Activated gamma-delta T cell treated with Interleukin-2 at 50 U/mL for 16 hours (primary cell): ENCODE measurements at regions not wholly inside any gene's neighbourhood (a gene's known extent, or its start where the extent isn't known, plus 50 kb on each side); places are given as distances from the start of the nearest gene placed in this dataset.

Source experiments
- DNase-seq: peaks from one replicate; pipeline ENCODE4 v3.0.0-alpha.2; 2020

DNA sequence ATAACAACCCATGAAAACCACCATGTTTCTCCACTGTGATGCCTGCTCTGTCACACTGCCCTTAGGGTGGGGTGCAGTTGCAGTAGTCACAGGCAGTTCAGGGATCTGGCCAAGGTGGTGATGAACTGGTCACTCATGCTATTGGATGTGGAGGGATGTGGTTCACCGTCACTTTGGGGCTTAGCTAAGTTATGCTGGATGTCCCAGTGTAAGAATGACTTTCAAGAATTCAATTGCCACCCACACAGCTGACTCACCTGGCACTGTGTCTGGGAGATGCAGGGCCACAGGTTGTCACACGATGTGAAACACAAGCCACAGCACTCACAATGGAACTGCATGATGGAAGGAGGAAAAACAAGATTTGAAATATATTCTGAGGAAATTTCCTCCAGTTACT is 146.1 kb upstream of the CTNNB1 start:
- no peak for DNase-seq

GRCh38 chr3:41060106-41060505 is 139.2 kb upstream of the CTNNB1 start:
- no peak for DNase-seq

DNA sequence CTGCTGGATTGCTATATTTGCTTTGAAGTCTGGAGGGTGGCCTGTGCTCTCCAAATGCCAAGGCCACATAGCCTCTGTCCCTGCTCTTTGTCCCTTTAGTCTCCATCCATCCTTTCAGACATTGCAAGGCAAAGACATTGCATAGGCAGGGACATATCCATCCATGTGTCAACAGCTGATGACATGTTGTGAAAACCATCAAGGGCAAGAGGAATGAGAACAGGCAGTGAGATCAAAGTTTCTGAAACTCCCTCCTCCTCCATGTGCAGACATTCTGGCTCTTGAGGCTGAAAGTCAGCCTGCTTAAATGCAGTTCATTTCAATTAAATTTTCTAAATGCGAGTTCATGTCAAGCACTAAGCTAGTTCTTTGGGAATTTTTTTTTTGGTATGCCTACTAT is 135.2 kb upstream of the CTNNB1 start:
- no peak for DNase-seq

GRCh38 chr3:41064526-41064925 is 134.8 kb upstream of the CTNNB1 start:
- DNase-seq: no peak

- no peak for DNase-seq
Observed at GRCh38 chr3:41065340-41065739, 134.0 kb upstream of the CTNNB1 start.

GRCh38 chr3:41073190-41073589 is 126.1 kb upstream of the CTNNB1 start:
- no peak for DNase-seq

GRCh38 chr3:41075975-41076374 is 123.3 kb upstream of the CTNNB1 start:
- DNase-seq: no peak

DNA sequence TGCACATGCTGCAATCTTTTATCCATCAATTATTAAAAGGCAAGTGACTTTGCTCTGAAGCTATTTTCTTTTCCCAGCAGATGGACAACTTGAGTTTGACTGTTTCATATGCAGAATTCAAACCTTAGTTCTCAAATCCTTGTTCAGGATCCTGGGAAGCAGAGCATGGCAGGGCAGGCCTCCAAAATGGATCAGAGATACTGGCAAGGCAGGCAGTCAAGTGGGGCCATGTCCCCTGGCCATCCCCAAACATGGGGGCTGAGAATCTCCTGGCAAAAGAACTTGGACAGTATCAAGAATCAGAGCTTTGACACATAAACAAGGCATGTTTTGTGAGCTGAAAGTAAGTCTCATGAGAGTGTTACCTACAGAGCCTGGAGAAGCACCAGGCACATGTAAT is 122.9 kb upstream of the CTNNB1 start:
- DNase-seq: no peak

- no peak for DNase-seq
Observed at GRCh38 chr3:41080141-41080540, 119.2 kb upstream of the CTNNB1 start.

DNA sequence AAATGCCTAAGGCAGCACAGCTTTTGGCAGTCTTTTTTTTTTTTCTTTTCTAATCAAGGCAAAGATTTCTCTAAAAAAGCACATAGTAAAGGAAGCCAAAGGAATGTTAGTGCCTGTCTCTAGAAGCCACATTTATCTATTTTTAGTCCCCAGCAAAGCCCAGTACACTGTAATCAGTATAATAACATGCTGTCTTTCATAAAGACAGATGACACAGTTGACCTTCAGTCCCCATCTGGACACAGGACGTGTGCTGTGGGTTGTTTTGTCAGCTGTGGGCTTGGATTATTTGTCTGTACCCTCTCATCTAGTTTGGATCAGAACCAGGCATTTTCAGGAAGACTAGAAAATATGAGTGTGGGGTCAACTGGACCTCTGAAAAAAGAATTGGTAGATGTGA is 110.4 kb upstream of the CTNNB1 start:
- DNase-seq: no peak

GRCh38 chr3:41089566-41089965 is 109.7 kb upstream of the CTNNB1 start:
- no peak for DNase-seq

DNA sequence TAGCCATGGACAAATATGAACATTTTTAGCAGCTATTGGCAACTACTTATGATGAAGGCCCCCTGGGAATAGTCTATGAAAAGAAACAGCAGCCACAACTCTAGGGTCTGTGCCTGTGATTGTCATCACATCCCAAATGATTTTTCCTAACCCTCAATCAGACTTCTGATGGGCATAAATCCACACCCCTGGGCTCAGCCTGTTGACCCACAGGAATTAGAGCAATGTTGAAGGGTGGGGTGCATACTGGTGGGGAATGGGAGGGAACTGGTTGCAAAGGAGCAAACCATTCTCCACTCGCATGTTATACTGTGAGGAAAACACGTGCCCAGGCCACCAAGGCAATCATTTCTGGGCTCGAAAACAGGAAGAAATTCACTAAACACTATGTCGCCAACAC is 106.5 kb upstream of the CTNNB1 start:
- DNase-seq: no peak

GRCh38 chr3:41093476-41093875 is 105.8 kb upstream of the CTNNB1 start:
- no peak for DNase-seq

DNA sequence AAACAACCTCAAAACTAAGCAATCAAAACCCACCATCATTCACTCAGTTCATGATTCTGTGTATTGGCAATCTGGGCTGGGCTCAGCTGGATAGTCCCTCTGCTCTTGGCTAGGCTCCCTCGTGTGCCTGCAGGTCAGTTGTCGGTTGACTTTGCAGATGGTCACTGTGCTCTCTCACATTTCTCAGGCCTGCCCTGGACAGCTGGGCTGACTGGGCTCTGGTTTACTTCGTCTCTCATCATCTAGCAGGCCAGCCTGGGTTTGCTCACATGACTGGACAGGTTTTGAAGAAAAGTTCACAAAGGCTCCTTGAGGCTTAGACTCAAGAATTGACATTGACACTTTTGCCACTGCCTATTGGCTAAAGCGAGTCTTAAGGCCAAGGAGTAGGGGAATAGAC is 105.0 kb upstream of the CTNNB1 start:
- DNase-seq: no peak

GRCh38 chr3:41095702-41096101 is 103.6 kb upstream of the CTNNB1 start:
- no peak for DNase-seq

GRCh38 chr3:41097896-41098496 is 101.3 kb upstream of the CTNNB1 start:
- DNase-seq: no peak

- no peak for DNase-seq
Observed at GRCh38 chr3:41101231-41101630, 98.1 kb upstream of the CTNNB1 start.

DNA sequence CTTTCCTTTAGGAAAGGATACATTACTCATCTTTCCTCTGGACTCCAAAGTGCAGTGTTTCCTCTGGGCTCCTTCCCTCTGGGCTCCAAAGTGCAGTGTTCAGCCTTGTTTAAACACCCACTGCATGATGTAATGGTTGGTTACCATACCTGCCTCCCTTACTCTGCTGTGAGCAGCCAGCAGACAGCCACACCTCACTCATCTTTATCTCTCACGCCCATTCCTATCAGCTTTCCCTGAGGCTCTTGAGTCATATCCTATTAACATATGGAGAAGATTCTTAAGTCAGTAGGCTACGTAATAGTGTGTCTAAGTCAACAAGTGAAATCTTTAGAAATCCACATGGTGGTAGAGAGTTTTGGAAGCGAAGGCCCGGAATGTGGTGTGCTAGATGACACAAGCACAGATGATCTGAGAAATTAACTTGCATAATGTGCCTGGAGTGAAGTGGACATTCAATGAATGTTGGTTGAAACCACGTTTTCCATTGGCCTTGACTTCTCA is 97.2 kb upstream of the CTNNB1 start:
- DNase-seq: no peak

DNA sequence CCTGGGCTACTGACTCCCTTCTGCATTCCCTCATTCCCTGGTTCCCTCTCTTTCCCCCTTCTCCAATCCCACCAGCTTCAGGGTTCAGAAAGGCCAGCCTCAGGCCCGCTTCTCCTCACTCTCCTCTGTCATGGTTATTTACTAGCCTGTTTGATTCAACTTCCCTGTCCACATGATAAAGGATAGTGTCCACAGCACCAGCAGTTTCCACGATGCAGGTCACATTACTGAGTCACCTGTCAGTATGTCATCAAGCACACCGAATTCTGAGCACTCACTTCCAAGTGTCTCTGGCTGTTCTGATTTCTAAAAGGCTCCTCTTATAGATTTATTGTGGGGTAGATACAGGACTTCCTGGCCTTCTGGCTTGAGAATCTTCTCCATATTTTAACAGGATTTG is 96.6 kb upstream of the CTNNB1 start:
- no peak for DNase-seq

GRCh38 chr3:41103200-41103599 is 96.1 kb upstream of the CTNNB1 start:
- no peak for DNase-seq

DNA sequence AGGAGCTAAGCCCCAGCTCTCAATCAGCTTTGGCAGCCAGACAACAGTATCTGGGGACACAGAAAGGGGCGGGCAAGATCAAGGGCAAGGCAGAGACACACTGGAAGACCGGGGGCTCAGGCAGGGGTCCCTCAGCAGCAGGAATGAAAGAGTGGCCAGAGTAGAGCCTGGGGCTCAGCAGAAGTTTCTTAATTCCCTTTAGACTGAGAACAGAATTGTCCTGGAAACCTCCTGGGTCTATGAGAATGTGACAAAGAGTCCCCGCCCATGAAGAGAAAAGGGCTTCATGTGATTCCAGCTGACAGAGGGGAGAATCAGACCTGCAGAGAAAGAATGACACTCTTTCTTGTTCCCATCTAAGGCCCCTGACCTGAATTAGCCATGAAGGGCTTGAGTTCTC is 95.2 kb upstream of the CTNNB1 start:
- DNase-seq: no peak

- DNase-seq: no peak
Observed at GRCh38 chr3:41106691-41107090, 92.6 kb upstream of the CTNNB1 start.

DNA sequence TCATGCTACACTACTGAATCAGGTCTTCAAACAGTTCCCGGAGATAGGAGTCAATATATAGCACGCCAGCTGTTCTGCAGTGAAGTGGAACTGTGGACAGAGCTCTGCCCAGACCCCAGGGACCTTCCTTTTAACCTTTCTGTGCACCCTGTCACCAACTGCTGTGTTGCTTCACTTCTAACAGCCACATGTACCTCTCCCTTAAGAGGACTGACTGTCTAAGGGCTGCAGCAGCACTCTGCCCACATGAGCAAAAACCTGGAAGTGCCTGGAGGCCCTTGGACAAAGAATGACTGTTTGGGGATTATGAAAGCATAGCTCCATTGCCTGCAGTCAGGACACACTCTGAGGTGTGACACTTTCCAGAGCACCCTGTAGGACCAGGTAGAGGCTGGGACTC is 88.3 kb upstream of the CTNNB1 start:
- DNase-seq: no peak

DNA sequence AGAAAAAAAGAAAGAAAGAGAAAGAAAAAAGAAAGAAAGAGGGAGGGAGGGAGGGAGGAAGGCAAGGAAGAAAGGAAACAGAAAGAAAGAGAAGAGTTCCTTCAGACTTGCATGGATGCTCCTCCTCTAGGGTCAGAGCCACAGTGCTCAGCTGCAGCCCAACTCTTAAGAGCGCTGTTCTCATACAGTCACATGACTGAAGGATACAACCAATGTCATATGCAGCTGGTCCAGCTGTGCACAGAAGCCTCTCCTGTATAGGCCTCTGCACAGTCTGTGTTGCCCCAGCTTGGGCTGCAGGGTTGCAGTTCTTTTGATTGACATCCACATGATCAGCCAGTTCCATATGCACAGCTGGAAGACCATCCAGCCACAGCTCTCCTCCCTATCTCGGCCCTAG is 86.8 kb upstream of the CTNNB1 start:
- no peak for DNase-seq

- DNase-seq: no peak
Observed at GRCh38 chr3:41115069-41115468, 84.2 kb upstream of the CTNNB1 start.

DNA sequence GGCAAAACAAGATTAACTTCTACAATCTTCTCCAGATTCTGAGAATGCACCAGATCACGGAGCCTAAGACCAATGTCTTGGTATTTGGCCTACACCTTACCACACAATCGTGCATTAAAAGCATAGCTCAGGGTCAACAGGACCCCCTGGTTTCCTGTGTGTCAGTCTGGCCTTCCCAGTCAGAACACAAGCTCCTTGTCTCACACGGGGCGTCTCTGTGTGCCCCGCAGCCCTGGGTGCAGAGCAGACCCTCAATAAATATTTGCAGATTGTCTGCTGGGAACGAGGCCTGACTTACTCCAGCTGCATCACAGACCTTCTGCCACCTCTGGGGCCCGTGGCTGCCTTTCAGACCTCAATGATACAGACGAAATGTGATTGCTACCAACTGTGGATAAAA is 82.5 kb upstream of the CTNNB1 start:
- DNase-seq: no peak
